ENCODE measurements at regions not wholly inside any gene's neighbourhood (a gene's known extent, or its start where the extent isn't known, plus 50 kb on each side); places are given as distances from the start of the nearest gene placed in this dataset.

GRCh38 chr10:61298194-61298593 lies 155.0 kb downstream of the TMEM26 start:
- TF ChIP-seq CTCF (IDR thresholded peaks at IDR 0.05): no peak
- TF ChIP-seq EZH2 (IDR thresholded peaks at IDR 0.05; ENCODE audit: borderline replicate concordance, insufficient read depth, low read depth, low read length, poor library complexity, severe bottlenecking): no peak

Measured in B cell (primary cell).